H1 (cell line): ENCODE measurements at regions not wholly inside any gene's neighbourhood (a gene's known extent, or its start where the extent isn't known, plus 50 kb on each side); places are given as distances from the start of the nearest gene placed in this dataset.

Experiments
- CTCF ChIA-PET: fragments of 300-600 bp; sonication (Branson Sonifier 250); formaldehyde crosslinking; loops from one replicate; lab custom pipeline; 2021; ENCODE audit not compliant: partially characterized antibody; lab: Charles Lee
- POLR2A ChIA-PET: fragments of 300-600 bp; sonication (Branson Sonifier 250); formaldehyde crosslinking; loops from one replicate; lab custom pipeline; 2021; ENCODE audit warnings: inconsistent platforms; ENCODE audit not compliant: partially characterized antibody; lab: Charles Lee
- DNase-seq, 2 experiments: peaks; one replicate each; pipeline versions ENCODE4 v3.0.0 to v3.0.0-alpha.2; 2010 to 2022; ENCODE audit warnings: low spot score in 2 of 2, low read depth in 1 of 2, mixed read lengths in 1 of 2
- FAIRE-seq: peaks from 2 replicates; lab custom pipeline; 2011; peaks lifted over from hg19 to GRCh38; lab: Jason Lieb, UNC
- H2AFZ ChIP-seq: 2 replicates; pipeline ENCODE4 v1.8.1; 2012; ENCODE audit warnings: low read length, inconsistent platforms
- H2AK5ac ChIP-seq: 2 replicates; pipeline ENCODE4 v1.6.1; 2013; ENCODE audit warnings: low read depth, low read length
- H2BK120ac ChIP-seq: replicated peaks from 2 replicates; pipeline ENCODE3; 2013; ENCODE audit warnings: low read depth, low read length, inconsistent platforms
- H2BK12ac ChIP-seq: 2 replicates; pipeline ENCODE4 v1.6.1; 2013; ENCODE audit warnings: low read depth, low read length
- H2BK15ac ChIP-seq: 2 replicates; pipeline ENCODE4 v1.6.1; 2013; ENCODE audit warnings: low read length
- H2BK20ac ChIP-seq: 2 replicates; pipeline ENCODE4 v1.6.1; 2013; ENCODE audit warnings: low read length
- H2BK5ac ChIP-seq: 2 replicates; pipeline ENCODE4 v1.6.1; 2013; ENCODE audit warnings: low read depth, low read length
- H3K14ac ChIP-seq: 2 replicates; pipeline ENCODE4 v1.6.1; 2013; ENCODE audit warnings: inconsistent platforms; ENCODE audit not compliant: insufficient read length
- H3K18ac ChIP-seq: 2 replicates; pipeline ENCODE4 v1.6.1; 2013; ENCODE audit warnings: low read length; ENCODE audit errors: extremely low read depth
- H3K23ac ChIP-seq: 2 replicates; pipeline ENCODE4 v1.6.1; 2013; ENCODE audit warnings: inconsistent platforms; ENCODE audit not compliant: insufficient read length
- H3K23me2 ChIP-seq: 2 replicates; pipeline ENCODE4 v1.6.1; 2013; ENCODE audit warnings: low read depth, low read length
- H3K27ac ChIP-seq: 2 replicates; pipeline ENCODE4 v1.6.1; 2011; ENCODE audit warnings: low read depth, low read length, inconsistent platforms
- H3K27me3 ChIP-seq, 4 experiments: replicated peaks in 1 of 4; 1 replicate in 1 of 4; 2 replicates in 3 of 4; pipeline versions ENCODE4 v1.6.1 to v1.8.1; 2011 to 2013; ENCODE audit warnings: low read length in 3 of 4, mild to moderate bottlenecking in 3 of 4, inconsistent platforms in 2 of 4, mixed read lengths in 2 of 4, moderate library complexity in 1 of 4; ENCODE audit not compliant: control insufficient read depth in 3 of 4, insufficient read depth in 3 of 4; ENCODE audit errors: extremely low read depth in 1 of 4
- H3K36me3 ChIP-seq, 4 experiments: 2 replicates each; pipeline versions ENCODE4 v1.6.1 to v1.8.1; 2011 to 2013; ENCODE audit warnings: mild to moderate bottlenecking in 4 of 4, low read length in 3 of 4, moderate library complexity in 2 of 4, control low read depth in 1 of 4, inconsistent platforms in 1 of 4; ENCODE audit not compliant: insufficient read depth in 4 of 4, control insufficient read depth in 2 of 4
- H3K4ac ChIP-seq: replicated peaks from 2 replicates; pipeline ENCODE3; 2013; ENCODE audit warnings: low read length, low read depth, mixed read lengths, inconsistent platforms; ENCODE audit not compliant: insufficient read length
- H3K4me1 ChIP-seq, 4 experiments: replicated peaks in 1 of 4; 1 replicate in 1 of 4; 2 replicates in 3 of 4; pipeline versions ENCODE4 v1.6.1 to v1.8.1; 2011 to 2013; ENCODE audit warnings: low read length in 3 of 4, inconsistent platforms in 2 of 4, mixed read lengths in 1 of 4; ENCODE audit not compliant: insufficient read depth in 4 of 4, control insufficient read depth in 3 of 4
- H3K4me2 ChIP-seq, 2 experiments: 2 replicates each; pipeline versions ENCODE4 v1.6.1 to v1.8.1; 2011 to 2013; ENCODE audit warnings: low read depth in 2 of 2, low read length in 2 of 2, control low read depth in 1 of 2, inconsistent platforms in 1 of 2, mild to moderate bottlenecking in 1 of 2; ENCODE audit not compliant: insufficient read depth in 1 of 2
- H3K4me3 ChIP-seq, 4 experiments: fragments of 200-600, 300-600 bp in 1 of 4; sonication (generic), shearing (Covaris generic), sonication (Bioruptor Twin) in 1 of 4; 2 replicates each; pipeline versions ENCODE4 v1.5.1 to v1.8.1; 2011 to 2016; ENCODE audit warnings: low read length in 4 of 4, low read depth in 3 of 4, control low read depth in 2 of 4, inconsistent platforms in 2 of 4, mild to moderate bottlenecking in 2 of 4, mixed read lengths in 1 of 4, moderate library complexity in 1 of 4; ENCODE audit not compliant: insufficient read depth in 2 of 4; ENCODE audit errors: extremely low read depth in 1 of 4
- H3K56ac ChIP-seq: replicated peaks from 2 replicates; pipeline ENCODE3; 2013; ENCODE audit warnings: low read depth, mild to moderate bottlenecking, mixed read lengths, low read length, inconsistent platforms; ENCODE audit not compliant: insufficient read length
- H3K79me1 ChIP-seq: 2 replicates; pipeline ENCODE4 v1.6.1; 2013; ENCODE audit warnings: low read depth, low read length, control low read depth
- H3K79me2 ChIP-seq, 2 experiments: 2 replicates each; pipeline versions ENCODE4 v1.6.1 to v1.8.1; 2012 to 2013; ENCODE audit warnings: low read length in 2 of 2, mild to moderate bottlenecking in 2 of 2, inconsistent platforms in 1 of 2; ENCODE audit not compliant: insufficient read depth in 2 of 2, control insufficient read depth in 1 of 2
- H3K9ac ChIP-seq, 4 experiments: replicated peaks in 1 of 4; 1 replicate in 1 of 4; 2 replicates in 3 of 4; pipeline versions ENCODE4 v1.6.1 to v1.8.1; 2011 to 2013; ENCODE audit warnings: low read depth in 3 of 4, low read length in 3 of 4, control low read depth in 2 of 4, mild to moderate bottlenecking in 2 of 4, moderate library complexity in 2 of 4, inconsistent platforms in 1 of 4; ENCODE audit errors: extremely low read depth in 1 of 4
- H3K9me3 ChIP-seq, 2 experiments: 2 replicates each; pipeline versions ENCODE4 v1.6.1 to v1.8.1; 2012 to 2013; ENCODE audit warnings: mild to moderate bottlenecking in 2 of 2, moderate library complexity in 2 of 2, control low read depth in 1 of 2, inconsistent platforms in 1 of 2, low read depth in 1 of 2, low read length in 1 of 2, mixed read lengths in 1 of 2; ENCODE audit not compliant: insufficient read depth in 2 of 2
- H4K20me1 ChIP-seq, 2 experiments: replicated peaks in 1 of 2; 2 replicates each; pipeline versions ENCODE3 to v1.8.1; 2011 to 2013; ENCODE audit warnings: inconsistent platforms in 2 of 2, low read length in 2 of 2, mild to moderate bottlenecking in 1 of 2; ENCODE audit not compliant: insufficient read depth in 2 of 2, control insufficient read depth in 1 of 2
- H4K5ac ChIP-seq: 2 replicates; pipeline ENCODE4 v1.6.1; 2013; ENCODE audit warnings: low read length, low read depth, mixed read lengths, inconsistent platforms; ENCODE audit not compliant: insufficient read length
- H4K8ac ChIP-seq: 2 replicates; pipeline ENCODE4 v1.8.0; 2013; ENCODE audit warnings: mild to moderate bottlenecking, moderate library complexity, low read length, inconsistent platforms; ENCODE audit not compliant: insufficient read depth; ENCODE audit errors: extremely low read depth
- H4K91ac ChIP-seq: replicated peaks from 2 replicates; pipeline ENCODE3; 2013; ENCODE audit warnings: low read length, mixed read lengths, inconsistent platforms; ENCODE audit not compliant: insufficient read length
- ATF3 ChIP-seq: IDR thresholded peaks from 2 replicates; pipeline ENCODE4 v1.6.1; 2011; ENCODE audit warnings: low read depth, mild to moderate bottlenecking, low read length; ENCODE audit not compliant: insufficient read depth
- BACH1 ChIP-seq: IDR thresholded peaks from 2 replicates; pipeline ENCODE4 v1.6.1; 2012; ENCODE audit warnings: low read length, improper control_type of control experiment
- CBX5 ChIP-seq: fragments of 300-800, 300-1000 bp; sonication (generic); IDR thresholded peaks from 2 replicates; pipeline ENCODE4 v1.7.1; 2016; ENCODE audit warnings: antibody characterized with exemption, low read length, low read depth
- CBX8 ChIP-seq: fragments of 300-800, 300-1000 bp; sonication (generic); IDR thresholded peaks from 2 replicates; pipeline ENCODE4 v1.7.1; 2016; ENCODE audit warnings: low read depth, low read length, borderline replicate concordance
- CTCF ChIP-seq, 3 experiments: IDR thresholded peaks; 1 replicate in 2 of 3; 2 replicates in 1 of 3; pipeline versions ENCODE4 v1.5.1 to v1.6.1; 2011; ENCODE audit warnings: low read length in 3 of 3, mild to moderate bottlenecking in 3 of 3, inconsistent platforms in 2 of 3, low read depth in 1 of 3, moderate library complexity in 1 of 3; ENCODE audit not compliant: insufficient read depth in 1 of 3; ENCODE audit errors: control extremely low read depth in 1 of 3
- GABPA ChIP-seq: IDR thresholded peaks from 2 replicates; pipeline ENCODE4 v1.6.1; 2011; ENCODE audit warnings: mild to moderate bottlenecking, low read length, moderate library complexity, borderline replicate concordance; ENCODE audit not compliant: insufficient read depth
- JUND ChIP-seq: IDR thresholded peaks from 2 replicates; pipeline ENCODE4 v1.6.1; 2011; ENCODE audit warnings: mild to moderate bottlenecking, improper control_type of control experiment, low read length
- KDM5A ChIP-seq: fragments of 200-600 bp; IDR thresholded peaks from 2 replicates; pipeline ENCODE4 v1.7.1; 2012; ENCODE audit warnings: mild to moderate bottlenecking, low read length, inconsistent platforms, mixed read lengths
- SIN3A ChIP-seq, 2 experiments: IDR thresholded peaks in 1 of 2; conservative IDR thresholded peaks in 1 of 2; 2 replicates each; pipeline ENCODE4 v1.6.1; 2011 to 2012; ENCODE audit warnings: low read length in 2 of 2, improper control_type of control experiment in 1 of 2, low read depth in 1 of 2, mild to moderate bottlenecking in 1 of 2
- SP1 ChIP-seq: IDR thresholded peaks from 2 replicates; pipeline ENCODE4 v1.6.1; 2011; ENCODE audit warnings: low read depth, low read length
- TAF7 ChIP-seq: optimal IDR thresholded peaks from 2 replicates; pipeline ENCODE3; 2011; ENCODE audit warnings: low read depth, mild to moderate bottlenecking, inconsistent platforms, low read length, moderate library complexity, borderline replicate concordance
- TEAD4 ChIP-seq: IDR thresholded peaks from 2 replicates; pipeline ENCODE4 v1.6.1; 2012; ENCODE audit warnings: low read depth, low read length, inconsistent platforms, mixed read lengths
- WGBS, 2 experiments: shearing (Covaris generic) in 1 of 2; methylation state at CpG; one replicate each; pipeline versions ENCODE4 v1.1.6 to v1.1.7; 2013 to 2015; ENCODE audit warnings: low lambda C conversion rate in 2 of 2, mixed read lengths in 2 of 2, inconsistent platforms in 1 of 2, low coverage in 1 of 2, missing lambda C conversion rate in 1 of 2; ENCODE audit not compliant: insufficient replicate concordance in 2 of 2, insufficient coverage in 1 of 2, insufficient read length in 1 of 2; ENCODE audit errors: extremely low coverage in 1 of 2, missing lambda C conversion rate in 1 of 2; 5-methylcytosine and 5-hydroxymethylcytosine counted together

GRCh38 chr2:151138507-151138906, 123.2 kb downstream of the RBM43 start:
- Histone ChIP-seq H3K14ac (no peak overlapping the region), H3K18ac (no peak overlapping the region), H2BK120ac (no peak overlapping the region), H4K5ac (no peak overlapping the region), H4K8ac (no peak overlapping the region), H4K20me1 (no peaks in the 10 kb centered on the region), H3K79me1 (no peaks in the 10 kb centered on the region), H3K79me2 (no peaks in the 10 kb centered on the region), H3K23ac (no peak overlapping the region), H3K4ac (no peak overlapping the region), H3K27me3 (no peaks in the 10 kb centered on the region), H3K36me3 (no peaks in the 10 kb centered on the region), H4K91ac (no peak overlapping the region), H3K4me1 (no peaks in the 10 kb centered on the region), H2AK5ac (no peak overlapping the region), H2BK20ac (no peak overlapping the region), H3K9me3 (no peaks in the 10 kb centered on the region), H3K4me2 (no peak overlapping the region), H3K9ac (no peak overlapping the region), H2BK5ac (no peak overlapping the region), H3K4me3 (no peak overlapping the region), H2BK12ac (no peak overlapping the region), H3K56ac (no peak overlapping the region), H2BK15ac (no peak overlapping the region), H3K27ac (no peak overlapping the region), H2AFZ (no peak overlapping the region), H3K23me2 (no peaks in the 10 kb centered on the region; the same call in 1 of the 2 replicates)
- ChIA-PET CTCF (no interaction called here), POLR2A (no interaction called here)
- DNase-seq (no peak), FAIRE-seq (no peak)
- 100% methylated on average over 2 of the region's 2 CpGs; no CpG with 5 or more reads in 1 of the 2 experiments for WGBS, 2 experiments
- TF ChIP-seq ATF3, result no peak
- no peak for TF ChIP-seq CBX5
- TF ChIP-seq JUND, result no peak
- TF ChIP-seq SIN3A (conservative IDR thresholded peaks at IDR 0.05 in 1 of 2, IDR thresholded peaks at IDR 0.05 in 1 of 2; ENCODE audit: low read depth in 1 of 2, low read length in 2 of 2), result no peak
- TF ChIP-seq BACH1, result no peak
- TF ChIP-seq TAF7, result no peak
- no peak for TF ChIP-seq CBX8
- no peak for TF ChIP-seq SP1
- no peak for TF ChIP-seq TEAD4
- no peak for TF ChIP-seq CTCF (IDR thresholded peaks at IDR 0.05; ENCODE audit: control extremely low read depth in 1 of 3, insufficient read depth in 1 of 3, low read depth in 1 of 3, low read length in 3 of 3)
- no peak for TF ChIP-seq GABPA
- TF ChIP-seq KDM5A, result no peak
